Ecto neural progenitor cell (in vitro differentiated cells): ENCODE measurements at regions not wholly inside any gene's neighbourhood (a gene's known extent, or its start where the extent isn't known, plus 50 kb on each side); places are given as distances from the start of the nearest gene placed in this dataset.
"Not testable (repeated sequence)": the region's sequence is repeated elsewhere in the genome, so short reads cannot be mapped to it uniquely, and the experiment has no call there.

Experiments
- DNase-seq: peaks from one replicate; pipeline ENCODE4 v3.0.0-alpha.2; 2018; ENCODE audit warnings: low spot score

DNA sequence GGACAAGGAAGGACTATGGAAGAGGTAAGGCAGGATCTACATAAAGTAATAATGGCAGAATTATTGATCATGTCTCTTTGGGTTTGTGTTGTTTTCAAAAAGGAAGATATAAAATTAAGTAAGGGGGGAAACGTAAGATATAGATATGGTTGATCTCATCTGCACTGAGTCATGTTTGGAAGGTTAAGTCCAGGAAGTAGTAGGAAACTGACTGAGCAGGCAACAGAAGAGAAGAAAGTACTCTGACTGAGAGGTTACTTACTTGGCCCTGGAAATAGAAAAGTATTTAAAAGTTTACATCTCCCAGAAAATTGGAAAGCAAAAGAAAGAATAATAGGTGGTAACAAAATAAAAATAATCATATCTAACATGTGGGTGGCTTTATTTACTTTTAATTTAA, 405.3 kb upstream of the RGMB start:
- DNase-seq = no peak

DNA sequence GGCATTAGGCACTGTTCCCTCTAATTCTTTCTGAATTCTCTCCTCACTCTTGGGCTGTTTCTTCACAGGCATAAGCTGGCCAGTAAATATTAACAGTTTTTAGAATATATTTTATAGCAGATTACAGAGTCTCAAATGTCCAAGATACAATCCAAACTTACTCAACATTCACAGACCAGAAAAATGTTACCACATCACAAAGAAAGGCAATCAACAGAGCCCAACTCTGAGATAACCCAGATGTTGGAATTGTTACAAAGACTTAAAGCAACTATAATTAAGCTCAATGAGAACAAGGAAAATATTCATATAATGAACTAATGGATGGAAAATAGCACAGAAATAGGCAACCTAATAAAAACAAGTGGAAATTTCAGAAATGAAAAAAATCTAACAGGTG, 401.1 kb upstream of the RGMB start:
- DNase-seq = no peak

DNA sequence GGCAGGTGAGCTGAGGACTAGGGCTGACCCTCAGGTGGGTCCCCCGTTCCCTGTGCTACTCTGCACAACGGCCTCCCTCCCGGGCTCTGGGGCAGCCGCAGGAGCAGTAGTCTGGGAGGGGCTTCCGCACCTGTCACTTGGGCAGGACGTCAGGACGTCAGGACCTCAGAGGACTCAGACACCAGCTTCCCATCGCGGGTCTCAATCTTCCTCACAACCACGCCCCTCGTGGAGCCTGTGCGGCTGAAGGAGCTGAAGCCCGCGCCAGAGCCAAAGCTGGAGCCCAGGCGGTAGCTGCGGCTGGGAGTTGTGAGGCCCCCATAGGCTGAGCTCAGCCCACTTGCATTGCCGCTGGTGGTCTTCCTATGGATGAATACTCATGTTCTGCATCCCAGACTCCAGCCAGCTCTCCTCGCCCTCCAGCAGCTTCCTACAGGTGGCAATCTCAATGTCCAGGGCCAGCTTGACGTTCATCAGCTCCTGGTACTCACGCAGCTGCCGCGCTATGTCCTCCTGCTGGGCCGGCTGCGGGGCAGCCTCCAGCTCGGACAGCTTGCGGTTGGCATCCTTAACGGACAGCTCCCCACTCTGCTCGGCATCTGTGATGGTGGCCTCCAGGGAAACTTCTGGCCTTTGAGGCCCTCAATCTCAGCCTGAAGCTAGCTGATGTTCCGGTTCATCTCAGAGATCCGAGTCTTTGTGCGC, 381.4 kb upstream of the RGMB start:
- DNase-seq = no peak

DNA sequence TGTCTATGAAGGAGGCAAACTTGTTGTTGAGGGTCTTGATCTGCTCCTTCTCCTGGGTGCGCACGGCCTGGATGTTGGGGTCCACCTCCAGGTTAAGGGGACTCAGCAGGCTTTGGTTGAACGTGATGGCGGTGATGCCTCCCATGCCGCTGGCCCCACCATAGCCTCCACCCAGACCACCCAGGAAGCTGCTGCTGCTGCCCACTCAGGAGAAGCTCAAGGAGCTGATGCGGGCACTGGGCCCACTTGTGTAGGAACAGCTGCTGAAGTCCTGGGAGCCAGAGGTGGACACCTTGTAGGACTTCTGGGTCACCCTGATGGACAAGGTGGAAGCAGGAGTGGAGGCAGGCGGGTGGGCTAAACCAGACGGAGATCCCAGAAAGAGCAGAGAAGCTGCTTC, 380.3 kb upstream of the RGMB start:
- DNase-seq = not testable (repeated sequence)

DNA sequence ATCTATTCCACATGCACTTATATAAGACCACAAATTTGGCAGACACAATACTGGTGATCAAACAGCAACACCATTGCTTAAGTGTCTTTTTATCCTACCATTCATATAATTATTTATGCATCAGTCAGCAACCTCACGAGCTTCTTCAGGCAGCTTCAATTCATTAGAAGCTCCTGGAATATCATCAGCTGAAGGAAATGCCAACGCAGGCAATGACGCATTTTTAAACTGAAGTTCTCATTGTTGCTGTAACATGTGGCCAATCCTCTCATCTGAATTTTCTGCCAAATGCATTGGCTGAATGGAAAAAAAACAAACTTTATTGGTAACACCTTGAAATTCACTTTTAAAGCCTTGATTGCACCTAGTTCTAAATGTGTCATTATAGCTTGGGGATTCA, 376.4 kb upstream of the RGMB start:
- DNase-seq = no peak

DNA sequence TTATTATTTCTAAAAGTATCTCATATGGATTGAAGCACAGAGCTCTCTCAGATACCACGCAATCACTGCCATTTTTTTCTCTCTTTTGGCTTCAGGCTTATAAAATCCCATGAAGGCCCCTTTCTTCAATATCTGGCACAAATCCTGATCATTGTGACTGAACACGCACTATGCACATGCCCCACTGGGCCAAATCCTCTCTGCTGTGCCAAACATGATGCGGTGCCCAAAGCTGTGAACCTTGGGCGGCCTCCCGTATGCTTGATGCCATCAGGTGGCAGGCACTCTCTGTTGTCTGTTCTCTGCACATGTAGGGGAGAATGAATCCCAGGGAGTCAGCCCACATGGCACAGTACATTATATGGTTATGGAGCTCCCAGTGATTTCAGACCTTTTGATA, 375.0 kb upstream of the RGMB start:
- DNase-seq = no peak

DNA sequence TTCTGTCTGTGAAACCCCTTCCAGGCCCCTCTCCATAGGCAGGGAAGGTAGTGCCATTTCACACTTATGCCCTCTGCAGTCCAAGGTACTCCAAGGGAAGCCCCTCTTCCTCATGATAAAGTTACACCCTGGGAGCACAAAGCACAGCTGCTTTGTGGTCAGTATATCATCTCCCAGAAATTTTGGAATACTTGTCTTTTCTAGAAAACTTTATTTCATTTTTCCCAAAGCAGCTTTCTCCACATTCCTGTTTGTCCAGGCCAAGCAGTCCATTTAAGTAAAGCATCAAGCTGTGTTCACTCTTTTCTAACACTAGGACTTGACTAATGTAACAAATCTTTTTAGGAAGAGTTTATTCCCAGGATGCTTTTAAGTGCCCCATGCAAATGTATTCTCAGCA, 371.8 kb upstream of the RGMB start:
- no peak for DNase-seq

DNA sequence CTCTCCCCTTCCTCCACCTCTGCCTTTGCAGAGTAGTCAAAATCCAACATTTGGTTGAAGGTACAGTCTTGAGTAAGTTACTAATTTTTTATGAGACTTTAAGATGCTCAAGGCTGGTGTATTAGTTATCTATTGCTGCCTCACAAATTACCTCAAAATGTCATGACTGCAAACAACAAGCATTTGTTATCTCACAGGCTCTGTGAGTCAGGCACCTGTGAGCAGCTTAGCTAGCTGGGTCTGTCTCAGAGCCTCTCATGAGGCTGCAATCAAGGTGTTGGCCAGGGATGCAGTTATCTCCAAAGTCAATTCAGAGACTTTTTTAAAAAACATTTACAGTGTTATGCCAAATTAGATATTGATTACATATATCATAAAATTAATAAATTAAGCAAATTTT, 371.3 kb upstream of the RGMB start:
- DNase-seq = no peak

DNA sequence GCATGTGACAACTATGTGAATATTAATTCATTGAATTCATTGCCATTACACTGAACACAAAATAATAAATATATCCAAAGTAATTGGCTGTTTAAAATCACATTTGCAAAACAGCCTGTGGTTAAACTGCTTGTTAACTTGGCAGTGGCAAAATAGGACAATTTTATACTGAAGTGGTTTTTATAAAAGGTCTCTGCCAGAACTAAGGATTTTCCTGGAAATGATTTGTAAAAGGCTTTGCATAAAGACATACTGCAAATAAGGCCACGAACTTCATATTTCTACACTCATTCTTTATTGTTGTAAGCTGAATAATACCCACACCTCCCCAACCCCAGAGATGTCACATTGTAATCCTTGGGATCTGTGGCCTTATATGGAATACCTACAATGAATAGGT, 370.3 kb upstream of the RGMB start:
- DNase-seq = no peak

DNA sequence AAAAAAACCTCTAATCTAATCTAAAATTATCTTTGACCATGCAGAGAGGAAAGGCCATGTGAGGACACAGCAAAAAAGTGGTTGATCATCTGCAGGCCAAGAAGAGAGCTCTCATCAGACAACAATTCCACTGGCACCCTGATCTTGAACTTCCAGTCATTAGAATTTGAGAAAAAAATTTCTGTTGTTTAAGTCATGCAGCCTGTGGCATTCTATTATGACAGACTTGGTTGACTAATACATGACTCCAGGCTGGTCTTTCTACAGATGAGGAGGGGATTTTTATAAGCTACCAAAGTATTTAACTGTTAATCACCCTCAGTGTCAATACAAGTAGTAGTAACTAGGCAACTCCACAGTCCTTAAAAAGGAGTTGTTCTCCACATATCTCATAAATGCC, 358.5 kb upstream of the RGMB start:
- no peak for DNase-seq

DNA sequence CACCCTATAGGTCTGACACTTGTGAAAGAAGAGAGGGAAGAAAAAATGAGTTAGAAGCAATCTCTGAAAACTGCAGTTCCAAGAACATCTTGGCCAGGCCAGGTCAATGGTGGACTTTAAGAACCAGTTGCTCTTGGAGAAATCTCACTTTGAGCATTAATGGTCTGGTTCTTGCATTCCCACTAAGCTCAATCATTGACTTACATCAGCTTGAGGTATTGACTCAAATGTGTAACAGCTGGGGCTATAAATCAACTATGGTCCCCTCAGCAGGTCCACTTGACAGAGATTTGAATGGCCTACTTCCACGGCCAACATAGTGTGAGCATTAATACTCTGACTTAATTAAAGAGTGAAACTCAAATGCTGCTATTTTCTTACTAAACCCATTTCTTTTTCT, 357.8 kb upstream of the RGMB start:
- DNase-seq = no peak

DNA sequence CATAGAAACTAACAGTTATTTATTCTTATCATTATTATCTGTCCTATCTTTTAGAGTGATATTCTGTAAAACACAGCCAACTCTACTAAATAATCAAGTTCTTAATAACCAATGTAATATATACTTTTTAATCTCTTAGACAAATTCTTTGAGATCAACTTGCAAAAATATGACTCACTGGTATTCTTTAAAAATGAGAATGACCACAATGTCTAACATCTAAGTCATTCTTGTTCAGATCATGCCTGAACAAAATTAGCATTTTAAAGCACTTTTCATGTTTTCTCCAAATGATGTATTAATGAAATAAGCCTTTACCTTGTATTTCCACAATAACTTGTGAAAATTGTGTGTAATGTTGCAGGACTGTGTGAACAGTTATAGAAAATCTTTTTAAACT, 356.9 kb upstream of the RGMB start:
- DNase-seq = no peak

DNA sequence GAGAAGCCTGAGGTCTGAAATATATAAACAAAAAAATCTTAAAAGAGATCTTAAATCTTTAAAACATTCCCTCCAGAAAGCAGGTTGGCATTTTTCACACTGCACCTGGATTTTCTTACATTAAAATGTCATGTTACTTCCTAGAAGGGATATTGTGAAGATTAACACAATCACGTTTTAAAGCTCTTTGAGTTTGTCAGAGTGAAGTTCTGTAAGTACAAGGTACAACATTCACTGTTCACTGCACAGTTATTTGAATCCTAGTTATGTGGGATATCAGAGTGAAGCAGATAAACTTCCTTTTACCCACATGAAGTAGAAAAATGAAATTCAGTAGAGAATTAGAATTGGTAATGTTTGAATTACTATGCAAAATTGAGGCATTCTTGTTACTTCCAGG, 353.6 kb upstream of the RGMB start:
- no peak for DNase-seq

DNA sequence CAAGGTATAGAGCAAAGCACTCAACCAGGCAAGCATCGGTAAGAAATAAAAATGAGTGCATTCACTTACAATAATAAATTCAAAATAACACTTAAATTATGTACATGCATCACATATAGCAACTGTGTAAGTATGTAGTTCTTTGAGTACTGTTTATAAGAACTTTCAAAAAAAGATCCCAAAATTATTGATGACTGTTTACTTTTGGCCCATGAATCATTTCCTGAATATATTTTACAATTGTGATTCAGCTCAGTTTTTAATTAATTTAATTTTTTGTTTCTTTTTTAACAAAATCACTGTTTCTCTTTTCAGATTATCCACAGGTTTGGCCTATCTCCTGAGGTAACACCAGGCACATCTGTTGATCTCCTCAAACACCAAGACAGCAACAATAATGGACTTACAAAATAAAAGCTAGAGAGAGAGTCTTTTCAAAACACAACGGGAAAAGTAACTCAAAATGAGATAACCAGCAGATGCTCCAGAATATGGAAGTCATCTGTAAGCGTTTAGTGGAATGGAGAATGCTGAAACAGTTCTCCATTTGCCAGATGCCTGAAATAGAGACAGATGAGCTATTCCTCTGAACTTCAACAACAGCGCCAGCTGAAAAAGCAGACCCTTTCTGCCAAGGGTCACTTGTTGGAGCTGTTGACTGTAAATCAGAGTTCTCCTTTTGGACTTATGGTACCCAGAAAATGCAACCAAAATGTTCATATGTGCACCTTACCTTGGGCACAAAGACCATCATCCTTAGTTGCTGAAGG, 348.6 kb upstream of the RGMB start:
- no peak for DNase-seq

DNA sequence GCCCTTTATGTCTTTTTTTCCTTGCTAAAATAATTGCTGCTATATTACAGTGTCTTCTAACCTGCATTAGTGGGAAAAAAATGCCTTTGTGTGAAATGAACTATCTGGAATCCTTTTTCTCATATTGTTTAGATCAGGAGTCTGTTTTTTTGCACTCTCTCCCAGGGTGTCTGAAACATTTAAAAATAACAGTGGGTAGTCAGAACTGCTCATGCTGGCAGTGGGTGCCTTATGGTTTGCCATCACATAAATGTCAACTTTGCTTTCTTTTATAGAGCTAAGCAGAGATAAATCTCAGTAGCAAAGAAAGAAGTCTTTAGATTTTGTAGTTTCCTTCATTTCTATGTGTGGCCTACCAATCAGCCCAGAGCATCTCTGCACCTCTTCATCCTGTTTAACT, 347.8 kb upstream of the RGMB start:
- no peak for DNase-seq

DNA sequence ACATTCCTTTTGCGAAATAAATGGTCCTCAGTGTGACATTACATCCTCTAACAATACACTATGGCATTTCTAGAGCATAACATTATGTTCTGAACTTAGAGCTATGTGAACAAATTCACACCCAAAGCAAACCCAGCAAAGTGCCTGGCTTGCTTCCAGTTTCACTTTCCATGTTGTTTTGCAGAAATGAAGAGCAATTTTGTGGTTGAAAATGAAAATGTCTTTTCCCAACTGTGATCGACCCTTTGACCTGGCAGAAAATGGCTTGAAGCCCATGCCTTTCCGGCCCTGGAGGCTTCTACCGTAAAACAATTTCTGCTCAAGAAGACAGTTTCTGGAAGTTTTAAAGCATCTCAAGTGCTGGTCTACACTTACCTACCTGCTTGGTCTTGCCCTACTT, 344.7 kb upstream of the RGMB start:
- DNase-seq = no peak

DNA sequence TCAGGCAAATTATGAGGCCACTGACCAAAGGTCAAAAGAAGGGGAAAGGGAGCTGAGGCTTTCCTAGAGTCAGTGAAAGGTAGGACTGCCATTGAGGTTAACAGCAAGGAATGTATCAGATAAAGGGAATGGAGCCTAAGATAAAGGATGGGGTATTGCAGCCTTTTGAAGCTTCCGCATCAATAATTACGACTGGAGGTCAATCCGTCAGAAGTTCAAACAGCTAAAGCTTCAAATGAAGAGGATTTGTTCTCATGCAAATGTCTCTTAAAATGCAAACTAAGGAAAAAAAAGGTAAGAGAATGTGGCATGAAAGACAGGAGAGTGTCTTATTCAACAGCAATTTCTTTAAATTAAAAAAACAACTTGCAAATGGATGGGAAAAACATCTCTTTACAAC, 341.1 kb upstream of the RGMB start:
- no peak for DNase-seq

DNA sequence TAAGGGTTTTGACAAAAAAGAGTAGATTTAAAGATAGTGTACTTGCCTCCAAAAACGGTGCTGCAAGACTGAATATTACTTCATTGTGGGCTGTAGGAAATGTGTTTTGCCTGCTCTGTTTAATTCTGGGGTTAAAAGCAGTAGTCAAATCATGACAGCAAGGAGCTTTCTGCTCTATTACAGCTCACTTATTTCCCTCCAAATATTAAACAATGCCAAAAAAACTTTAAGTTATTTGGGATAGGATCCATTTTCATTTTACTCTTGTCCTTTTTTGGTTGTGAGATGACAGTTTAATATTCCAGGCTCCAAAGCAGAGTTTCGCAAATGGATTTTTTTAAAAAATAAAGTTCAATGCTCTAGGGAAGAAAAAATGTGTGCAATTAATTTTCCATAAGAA, 340.4 kb upstream of the RGMB start:
- DNase-seq = no peak

DNA sequence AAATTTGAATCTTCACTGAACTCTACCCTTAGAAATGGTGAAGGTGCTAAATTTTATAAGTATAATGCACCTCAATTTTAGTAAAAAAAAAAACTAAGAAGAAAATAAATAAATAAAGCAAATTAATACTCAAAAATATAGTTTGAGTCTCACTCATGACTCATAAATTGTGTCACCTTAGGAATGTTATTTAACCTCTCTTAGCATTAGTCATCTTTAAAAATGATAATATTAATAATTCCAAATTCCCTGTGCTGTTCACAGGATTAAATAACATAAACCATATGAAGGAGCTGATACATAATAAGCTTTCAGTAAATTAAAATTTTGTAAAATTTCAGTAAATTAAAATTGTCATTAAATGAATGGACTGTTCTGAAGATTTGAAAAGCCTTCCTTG, 339.8 kb upstream of the RGMB start:
- DNase-seq = no peak

DNA sequence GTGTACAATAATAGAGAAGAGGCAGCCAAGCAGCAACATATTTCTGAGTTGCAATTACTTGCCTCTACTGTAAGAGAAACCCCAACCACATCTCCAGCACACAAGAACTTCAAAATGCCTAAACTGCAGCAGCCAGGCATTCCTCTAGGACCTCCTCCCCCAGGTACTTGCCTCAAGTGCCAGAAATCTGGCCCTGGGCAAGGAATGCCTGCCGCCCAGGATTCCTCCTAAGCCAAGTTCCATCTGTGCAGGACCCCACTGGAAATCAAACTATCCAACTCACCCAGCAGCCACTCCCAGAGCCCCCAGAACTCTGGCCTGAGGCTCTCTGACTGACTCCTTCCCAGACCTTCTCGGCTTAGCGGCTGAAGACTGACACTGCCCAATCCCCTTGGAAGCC, 336.8 kb upstream of the RGMB start:
- DNase-seq = no peak

DNA sequence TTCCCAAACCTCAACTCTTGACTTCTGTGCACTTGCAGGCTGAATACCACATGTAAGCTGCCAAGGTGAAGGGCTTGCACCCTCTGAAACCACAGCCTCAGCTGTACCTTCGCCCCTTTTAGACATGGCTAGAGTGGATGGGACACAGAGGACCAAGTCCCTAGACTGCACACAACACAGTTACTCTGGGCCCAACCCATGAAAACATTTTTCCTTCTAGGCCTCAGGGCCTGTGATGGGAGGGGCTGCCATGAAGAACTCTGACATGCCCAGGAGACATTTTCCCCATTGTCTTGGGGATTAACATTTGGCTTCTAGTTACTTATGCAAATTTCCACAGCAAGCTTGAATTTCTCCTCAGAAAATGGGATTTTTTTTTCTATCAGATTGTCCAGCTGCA, 331.0 kb upstream of the RGMB start:
- DNase-seq = no peak

DNA sequence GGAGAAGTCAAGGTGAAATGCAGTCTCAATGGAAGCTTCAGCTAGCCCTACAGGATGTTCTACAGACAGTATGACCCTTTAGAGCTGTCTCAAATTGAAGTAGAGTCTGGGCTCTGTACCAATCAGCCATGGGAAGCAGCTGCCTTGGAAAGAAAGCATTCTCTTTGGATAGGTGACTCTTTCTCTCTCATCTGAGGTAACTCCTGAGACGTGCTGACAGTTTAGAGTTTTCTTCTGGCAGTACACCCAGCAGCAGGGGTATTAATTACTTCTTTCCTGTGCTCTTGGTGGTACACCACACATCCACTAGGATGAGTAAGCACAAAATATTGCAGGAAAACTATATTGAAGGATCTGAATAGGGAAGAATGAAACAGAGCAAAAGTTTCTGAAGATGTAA, 329.6 kb upstream of the RGMB start:
- DNase-seq = no peak

DNA sequence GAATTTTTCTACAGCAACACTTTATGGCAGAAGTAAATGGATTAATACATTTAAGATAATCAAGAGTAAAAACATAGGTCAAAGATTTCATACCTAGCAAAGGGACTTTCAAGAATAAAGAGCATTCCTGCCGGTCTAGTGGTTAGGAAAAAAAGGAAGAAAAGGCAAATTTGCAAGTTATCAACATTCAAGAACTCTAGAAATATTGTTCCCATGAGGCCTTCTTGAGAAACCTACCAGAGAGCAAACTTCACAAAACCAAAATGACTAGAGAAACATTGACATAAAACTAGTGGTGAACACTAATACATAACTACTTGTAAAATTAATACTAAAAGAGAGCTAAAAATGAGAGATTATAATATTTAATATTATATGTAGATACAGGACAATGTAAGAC, 320.2 kb upstream of the RGMB start:
- no peak for DNase-seq

DNA sequence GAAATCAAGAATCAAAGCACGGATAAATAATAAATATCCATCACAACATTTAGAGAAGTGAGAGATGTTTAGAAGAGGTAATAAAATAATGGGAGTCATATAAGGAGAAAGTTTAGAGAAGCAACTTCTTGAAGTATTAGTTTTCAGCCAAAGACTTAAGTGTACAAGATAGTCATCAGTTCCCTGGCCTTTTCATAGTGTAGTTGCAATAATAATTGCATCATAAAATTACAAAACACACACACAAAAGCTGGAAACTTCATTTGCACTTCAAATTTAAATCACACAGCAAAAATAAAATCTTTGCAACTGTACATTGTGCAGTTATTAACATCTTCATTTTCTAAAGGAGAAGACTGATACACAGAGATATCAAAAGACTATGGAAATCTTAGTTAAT, 319.1 kb upstream of the RGMB start:
- no peak for DNase-seq
